ENCODE measurements at regions not wholly inside any gene's neighbourhood (a gene's known extent, or its start where the extent isn't known, plus 50 kb on each side); places are given as distances from the start of the nearest gene placed in this dataset.

GRCh38 chr1:71285529-71285928 lies 204.7 kb upstream of the ZRANB2 start:
- no peak for TF ChIP-seq ZNF302 (CRISPR knock-in tag; IDR thresholded peaks at IDR 0.05)
- TF ChIP-seq SMC3 (IDR thresholded peaks at IDR 0.05), result no peak
- no peak for TF ChIP-seq RAD21 (conservative IDR thresholded peaks at IDR 0.05 in 1 of 2, IDR thresholded peaks at IDR 0.05 in 1 of 2)
- no peak for TF ChIP-seq BHLHE40 (IDR thresholded peaks at IDR 0.05; ENCODE audit: low read depth, low read length)
- no peak for TF ChIP-seq POLR2A (IDR thresholded peaks at IDR 0.05; ENCODE audit: low read length)
- TF ChIP-seq CTCF (IDR thresholded peaks at IDR 0.05), result no peak
- no peak for TF ChIP-seq RFX5 (IDR thresholded peaks at IDR 0.05)
